GM12878 (cell line): ENCODE measurements at regions not wholly inside any gene's neighbourhood (a gene's known extent, or its start where the extent isn't known, plus 50 kb on each side); places are given as distances from the start of the nearest gene placed in this dataset.

Experiments used
- ATAC-seq: fragments of 200-7000 bp; cut with Tn5 transposase; 3 replicates; pipeline ENCODE4 v1.9.1; 2020; ENCODE audit warnings: mild to moderate bottlenecking, moderate library complexity
- BruUV-seq: library from RNA; stranded (reverse); fragments of 400-500 nt; replicated peaks from 2 replicates; lab custom pipeline; 2021; lab: Mats Ljungman, UMichigan
- CTCF ChIA-PET: fragments of 300-600 bp; sonication (Branson Sonifier 250); formaldehyde crosslinking; extraction: SDS; loops from one replicate; lab custom pipeline; 2021; ENCODE audit warnings: inconsistent platforms; lab: Yijun Ruan, JAX
- POLR2A ChIA-PET: fragments of 350-600 bp; formaldehyde crosslinking; extraction: SDS; loops from one replicate; lab custom pipeline; 2021; ENCODE audit warnings: inconsistent platforms; lab: Charles Lee
- RAD21 ChIA-PET: fragments of 300-600 bp; sonication (Branson Sonifier 250); formaldehyde crosslinking; loops from one replicate; lab custom pipeline; 2023; ENCODE audit warnings: antibody characterized with exemption; ENCODE audit not compliant: unreplicated experiment; lab: Charles Lee
- SMC1A ChIA-PET: fragments of 300-600 bp; sonication (Branson Sonifier 250); formaldehyde crosslinking; loops from one replicate; lab custom pipeline; 2023; ENCODE audit not compliant: unreplicated experiment, uncharacterized antibody; lab: Charles Lee
- DNase-seq: peaks from one replicate; pipeline ENCODE4 v3.0.0-alpha.2; 2011; ENCODE audit warnings: low read depth, low spot score
- FAIRE-seq: peaks from 3 replicates; lab custom pipeline; 2011; peaks lifted over from hg19 to GRCh38; lab: Jason Lieb, UNC
- H2AFZ ChIP-seq: 2 replicates; pipeline ENCODE4 v1.6.0; 2011; ENCODE audit warnings: low read depth, low read length, control low read depth; ENCODE audit not compliant: control insufficient read depth
- H3K27ac ChIP-seq: 2 replicates; pipeline ENCODE4 v1.5.1; 2011; ENCODE audit warnings: control low read depth; ENCODE audit not compliant: control insufficient read depth, insufficient read depth
- H3K27me3 ChIP-seq, 2 experiments: replicated peaks in 1 of 2; 2 replicates each; pipeline versions ENCODE4 v1.6.0 to v1.6.1; 2011; ENCODE audit warnings: low read length in 1 of 2; ENCODE audit not compliant: control insufficient read depth in 2 of 2, insufficient read depth in 2 of 2
- H3K36me3 ChIP-seq, 2 experiments: 2 replicates each; pipeline ENCODE4 v1.5.1; 2011; ENCODE audit warnings: low read length in 1 of 2; ENCODE audit not compliant: control insufficient read depth in 2 of 2, insufficient read depth in 2 of 2
- H3K4me1 ChIP-seq: 2 replicates; pipeline ENCODE4 v1.6.1; 2011; ENCODE audit warnings: mild to moderate bottlenecking, low read length, moderate library complexity, mixed read lengths; ENCODE audit not compliant: control insufficient read depth, insufficient read depth
- H3K4me2 ChIP-seq: 2 replicates; pipeline ENCODE4 v1.6.0; 2011; ENCODE audit warnings: control low read depth; ENCODE audit not compliant: control insufficient read depth, insufficient read depth
- H3K4me3 ChIP-seq: fragments of 200-600 bp; sonication (generic); 2 replicates; pipeline ENCODE4 v1.5.1; 2016
- H3K79me2 ChIP-seq: 2 replicates; pipeline ENCODE4 v1.6.0; 2011; ENCODE audit warnings: low read length; ENCODE audit not compliant: control insufficient read depth, insufficient read depth
- H3K9ac ChIP-seq: 2 replicates; pipeline ENCODE4 v1.8.0; 2011; ENCODE audit warnings: low read length, control low read depth, mixed read lengths; ENCODE audit not compliant: control insufficient read depth, insufficient read depth
- H3K9me3 ChIP-seq: replicated peaks from 3 replicates; pipeline ENCODE4 v1.5.1; 2011; ENCODE audit warnings: mild to moderate bottlenecking, low read length; ENCODE audit not compliant: control insufficient read depth, insufficient read depth
- H4K20me1 ChIP-seq: 2 replicates; pipeline ENCODE4 v1.6.0; 2011; ENCODE audit not compliant: control insufficient read depth, insufficient read depth
- CBX3 ChIP-seq: fragments of 200-600 bp; sonication (generic); IDR thresholded peaks from 2 replicates; pipeline ENCODE4 v1.6.1; 2016; ENCODE audit warnings: low read depth, borderline replicate concordance
- MEF2A ChIP-seq: IDR thresholded peaks from 2 replicates; pipeline ENCODE4 v1.6.1; 2011; ENCODE audit warnings: low read depth, mild to moderate bottlenecking, low read length, moderate library complexity; ENCODE audit not compliant: insufficient read depth
- MTA2 ChIP-seq: fragments of 450-650 bp; IDR thresholded peaks from 2 replicates; pipeline ENCODE4 v1.6.1; 2016; ENCODE audit warnings: low read depth, mild to moderate bottlenecking, moderate library complexity
- STAT3 ChIP-seq: IDR thresholded peaks from 2 replicates; pipeline ENCODE4 v1.6.1; 2011; ENCODE audit warnings: low read depth, low read length, improper control_type of control experiment
- TAF1 ChIP-seq: IDR thresholded peaks from 2 replicates; pipeline ENCODE4 v1.6.1; 2011; ENCODE audit warnings: mild to moderate bottlenecking, low read depth, low read length, borderline replicate concordance
- ZBED1 ChIP-seq: IDR thresholded peaks from 2 replicates; pipeline ENCODE4 v1.6.1; 2016; ENCODE audit warnings: borderline replicate concordance
- WGBS: methylation state at CpG from one replicate; pipeline ENCODE4 v1.1.6; 2016; ENCODE audit warnings: low lambda C conversion rate; ENCODE audit not compliant: insufficient replicate concordance, insufficient coverage; ENCODE audit errors: missing lambda C conversion rate; 5-methylcytosine and 5-hydroxymethylcytosine counted together
- in situ Hi-C: fragments of 300-500 bp; cut with MboI; formaldehyde crosslinking; loops from 9 replicates; pipeline ENCODE4 v1.14.3; 2018; ENCODE audit warnings: mixed read lengths
- intact Hi-C: fragments of 100-400 bp; cut with micrococcal nuclease; formaldehyde crosslinking; loops from one replicate; pipeline ENCODE4 v1.14.2; 2022; ENCODE audit not compliant: unreplicated experiment
- TF ChIP-seq, protein P1 (sequence below): IDR thresholded peaks from 2 replicates; pipeline ENCODE4 v1.6.1; 2012; ENCODE audit warnings: low read depth, low read length, improper control_type of control experiment
- TF ChIP-seq, protein P2 (sequence below): IDR thresholded peaks from 2 replicates; pipeline ENCODE4 v1.6.1; 2011; ENCODE audit warnings: low read depth, mild to moderate bottlenecking, low read length, moderate library complexity, borderline replicate concordance; ENCODE audit errors: extremely low read depth

DNA sequence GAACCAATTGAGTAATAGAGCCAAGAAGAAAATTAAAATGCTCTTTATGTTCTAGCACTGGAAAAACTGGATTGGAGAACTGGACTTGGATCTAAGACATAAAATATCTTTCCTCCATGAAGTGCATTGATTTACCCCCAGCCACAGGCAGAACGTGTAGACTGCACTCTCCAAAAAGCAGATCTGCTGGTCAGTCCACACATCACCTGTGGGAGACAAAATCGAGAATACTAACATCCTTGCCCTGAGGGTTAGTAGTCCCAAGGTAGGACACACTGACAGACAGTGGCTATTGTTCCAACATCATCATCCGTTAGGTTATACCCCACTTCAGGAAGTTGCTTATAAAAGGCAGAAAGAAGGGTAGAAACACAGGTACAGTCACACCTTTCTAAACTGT, 257.1 kb upstream of the STT3B start:
- SMC1A ChIA-PET = no interaction called here
- RAD21 ChIA-PET = no interaction called here

DNA sequence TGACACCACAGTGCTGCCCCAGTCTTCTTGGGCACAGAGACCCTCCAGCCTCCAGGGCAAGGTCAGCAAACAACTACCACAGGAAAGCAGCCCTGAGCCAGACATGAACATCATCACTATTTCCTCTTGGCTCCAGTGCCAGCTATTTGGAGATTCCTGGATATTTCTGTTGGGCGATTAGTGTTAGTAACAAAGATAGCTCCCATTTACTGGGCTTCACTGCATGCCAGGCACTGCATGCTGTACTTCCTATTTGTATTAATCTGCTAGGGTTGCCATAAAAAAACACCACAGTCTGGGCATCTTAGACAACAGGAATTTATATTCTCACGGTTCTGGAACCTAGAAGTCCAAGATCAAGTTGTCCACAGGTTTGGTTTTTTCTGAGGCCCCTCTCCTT, 255.1 kb upstream of the STT3B start:
- Histone ChIP-seq H3K4me1 (no peaks in the 10 kb centered on the region), H2AFZ (no peak overlapping the region), H3K36me3 (no peaks in the 10 kb centered on the region), H3K4me2 (no peak overlapping the region), H3K4me3 (no peak overlapping the region), H3K79me2 (no peaks in the 10 kb centered on the region)
- SMC1A ChIA-PET = interaction anchor here (0.8 to 1.7 kb wide), 3 partner anchors 9 to 72 kb away, joined by 3 to 4 read pairs (median 3); no protein-coding TSS in a partner anchor
- TF ChIP-seq STAT3 = no peak
- TF ChIP-seq, all 136 proteins: peak for 0
- H3K27ac ChIP-seq = no peak overlapping the region
- no peak overlapping the region for H3K9ac ChIP-seq
- no peaks in the 10 kb centered on the region for H3K27me3 ChIP-seq
- POLR2A ChIA-PET = no interaction called here
- FAIRE-seq = no peak
- RAD21 ChIA-PET = interaction anchor here (1.0 kb wide), 1 partner anchor 28 kb away, joined by 3 read pairs; no protein-coding TSS in a partner anchor
- WGBS = 18% methylated on average over 2 of the region's 2 CpGs
- H3K9me3 ChIP-seq = no peaks in the 10 kb centered on the region
- intact Hi-C loops = no loop called here
- H4K20me1 ChIP-seq = no peaks in the 10 kb centered on the region
- CTCF ChIA-PET = no interaction called here
- no TSS peak for BruUV-seq
- DNase-seq = no peak
- ATAC-seq = no peak
- in situ Hi-C loops = no loop called here

More for the DNA sequence above, 257.1 kb upstream of the STT3B start:
- no peaks in the 10 kb centered on the region for H3K27me3 ChIP-seq
- no peak overlapping the region for H3K4me3 ChIP-seq
- H3K79me2 ChIP-seq = no peaks in the 10 kb centered on the region
- no peak overlapping the region for H3K9ac ChIP-seq
- no peak for DNase-seq
- no peaks in the 10 kb centered on the region for H3K9me3 ChIP-seq
- ChIA-PET POLR2A (no interaction called here), CTCF (no interaction called here)
- H3K27ac ChIP-seq = no peak overlapping the region
- no peak for FAIRE-seq
- TF ChIP-seq MTA2 (no peak), TAF1 (no peak), ZBED1 (no peak), MEF2A (no peak), CBX3 (no peak)
- TF ChIP-seq, protein P1, sequence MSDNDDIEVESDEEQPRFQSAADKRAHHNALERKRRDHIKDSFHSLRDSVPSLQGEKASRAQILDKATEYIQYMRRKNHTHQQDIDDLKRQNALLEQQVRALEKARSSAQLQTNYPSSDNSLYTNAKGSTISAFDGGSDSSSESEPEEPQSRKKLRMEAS = no peak
- TF ChIP-seq, protein P2, sequence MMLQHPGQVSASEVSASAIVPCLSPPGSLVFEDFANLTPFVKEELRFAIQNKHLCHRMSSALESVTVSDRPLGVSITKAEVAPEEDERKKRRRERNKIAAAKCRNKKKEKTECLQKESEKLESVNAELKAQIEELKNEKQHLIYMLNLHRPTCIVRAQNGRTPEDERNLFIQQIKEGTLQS = no peak
- BruUV-seq = no TSS peak
- in situ Hi-C loops (no loop called here), intact Hi-C loops (no loop called here)
- H3K36me3 ChIP-seq = no peaks in the 10 kb centered on the region
- no peaks in the 10 kb centered on the region for H4K20me1 ChIP-seq
- no peak overlapping the region for H2AFZ ChIP-seq
- no peaks in the 10 kb centered on the region for H3K4me1 ChIP-seq
- ATAC-seq = no peak
- WGBS = 22% methylated on average over 3 of the region's 3 CpGs
- H3K4me2 ChIP-seq = no peak overlapping the region
